Neuronal stem cell (in vitro differentiated cells): ENCODE measurements at regions not wholly inside any gene's neighbourhood (a gene's known extent, or its start where the extent isn't known, plus 50 kb on each side); places are given as distances from the start of the nearest gene placed in this dataset.

Source experiments
- DNase-seq: peaks from one replicate; pipeline ENCODE4 v3.0.0-alpha.2; 2013; ENCODE audit warnings: low spot score
- H2AFZ ChIP-seq: one replicate; pipeline ENCODE4 v1.6.1; 2013; ENCODE audit warnings: mild to moderate bottlenecking, low read length, inconsistent platforms
- H2AK5ac ChIP-seq: 2 replicates; pipeline ENCODE4 v1.6.1; 2013; ENCODE audit warnings: low read depth, mild to moderate bottlenecking, inconsistent platforms, low read length, moderate library complexity, mixed read lengths
- H2BK120ac ChIP-seq: 2 replicates; pipeline ENCODE4 v1.6.1; 2013; ENCODE audit warnings: low read depth, mild to moderate bottlenecking, inconsistent platforms, low read length, moderate library complexity, mixed read lengths
- H2BK12ac ChIP-seq: one replicate; pipeline ENCODE4 v1.6.1; 2013; ENCODE audit warnings: low read length, inconsistent platforms
- H2BK15ac ChIP-seq: 2 replicates; pipeline ENCODE4 v1.6.1; 2013; ENCODE audit warnings: mild to moderate bottlenecking, low read length, inconsistent platforms, mixed read lengths
- H2BK5ac ChIP-seq: one replicate; pipeline ENCODE4 v1.6.1; 2013; ENCODE audit warnings: inconsistent platforms, mild to moderate bottlenecking, low read length, moderate library complexity
- H3K14ac ChIP-seq: one replicate; pipeline ENCODE4 v1.6.1; 2013; ENCODE audit warnings: low read length, inconsistent platforms
- H3K18ac ChIP-seq: 2 replicates; pipeline ENCODE4 v1.6.1; 2013; ENCODE audit warnings: low read length, inconsistent platforms
- H3K23ac ChIP-seq: 2 replicates; pipeline ENCODE4 v1.6.1; 2013; ENCODE audit warnings: low read depth, mild to moderate bottlenecking, mixed read lengths, low read length, inconsistent platforms; ENCODE audit not compliant: poor library complexity
- H3K27ac ChIP-seq: replicated peaks from 3 replicates; pipeline ENCODE4 v1.5.1; 2013; ENCODE audit warnings: low read length, inconsistent platforms
- H3K27me3 ChIP-seq, 3 experiments: 2 replicates each; pipeline ENCODE4 v1.6.1; 2013; ENCODE audit warnings: low read length in 3 of 3, mild to moderate bottlenecking in 2 of 3, inconsistent platforms in 1 of 3, low read depth in 1 of 3, mixed read lengths in 1 of 3, moderate library complexity in 1 of 3; ENCODE audit not compliant: control insufficient read depth in 3 of 3, insufficient read depth in 3 of 3
- H3K36me3 ChIP-seq, 2 donors: replicated peaks in 1 of 2; 2 replicates each; pipeline ENCODE4 v1.6.1; 2013; ENCODE audit warnings: low read length in 2 of 2; ENCODE audit not compliant: control insufficient read depth in 2 of 2, insufficient read depth in 2 of 2
- H3K4ac ChIP-seq: 2 replicates; pipeline ENCODE4 v1.6.1; 2013; ENCODE audit warnings: inconsistent platforms, mild to moderate bottlenecking, low read length, moderate library complexity
- H3K4me1 ChIP-seq, 2 donors: 1 replicate in 1 of 2; 2 replicates in 1 of 2; pipeline ENCODE4 v1.6.1; 2013; ENCODE audit warnings: low read length in 2 of 2, low read depth in 1 of 2; ENCODE audit not compliant: control insufficient read depth in 2 of 2, insufficient read depth in 1 of 2
- H3K4me2 ChIP-seq: one replicate; pipeline ENCODE4 v1.6.1; 2013; ENCODE audit warnings: mild to moderate bottlenecking, low read length, inconsistent platforms; ENCODE audit not compliant: insufficient read depth, poor library complexity, severe bottlenecking
- H3K4me3 ChIP-seq, 2 donors: 2 replicates each; pipeline ENCODE4 v1.5.1; 2013; ENCODE audit warnings: low read length in 2 of 2, mild to moderate bottlenecking in 2 of 2, inconsistent platforms in 1 of 2, moderate library complexity in 1 of 2
- H3K79me1 ChIP-seq: one replicate; pipeline ENCODE4 v1.6.1; 2013; ENCODE audit warnings: low read depth, mild to moderate bottlenecking, inconsistent platforms, low read length, moderate library complexity
- H3K9ac ChIP-seq: one replicate; pipeline ENCODE4 v1.6.1; 2013; ENCODE audit warnings: mild to moderate bottlenecking, low read depth, low read length, inconsistent platforms; ENCODE audit not compliant: poor library complexity
- H3K9me3 ChIP-seq, 2 donors: replicated peaks in 1 of 2; 2 replicates each; pipeline versions ENCODE3 to v1.6.1; 2013; ENCODE audit warnings: low read length in 2 of 2, mild to moderate bottlenecking in 2 of 2, inconsistent platforms in 1 of 2, low read depth in 1 of 2, mixed read lengths in 1 of 2, moderate library complexity in 1 of 2; ENCODE audit not compliant: control insufficient read depth in 2 of 2, insufficient read depth in 1 of 2
- H4K8ac ChIP-seq: one replicate; pipeline ENCODE4 v1.6.1; 2013; ENCODE audit warnings: low read depth, mild to moderate bottlenecking, inconsistent platforms, low read length, moderate library complexity
- H4K91ac ChIP-seq: one replicate; pipeline ENCODE4 v1.6.1; 2013; ENCODE audit warnings: low read length, low read depth, mild to moderate bottlenecking, inconsistent platforms; ENCODE audit not compliant: poor library complexity
- WGBS, 2 donors: extraction: QIAGEN DNeasy Blood & Tissue Kit; methylation state at CpG; one replicate each; pipeline ENCODE4 v1.1.7; 2013; ENCODE audit warnings: missing lambda C conversion rate in 2 of 2, mixed read lengths in 1 of 2; ENCODE audit not compliant: insufficient read length in 2 of 2, insufficient replicate concordance in 1 of 2; ENCODE audit errors: extremely low coverage in 2 of 2; 5-methylcytosine and 5-hydroxymethylcytosine counted together

DNA sequence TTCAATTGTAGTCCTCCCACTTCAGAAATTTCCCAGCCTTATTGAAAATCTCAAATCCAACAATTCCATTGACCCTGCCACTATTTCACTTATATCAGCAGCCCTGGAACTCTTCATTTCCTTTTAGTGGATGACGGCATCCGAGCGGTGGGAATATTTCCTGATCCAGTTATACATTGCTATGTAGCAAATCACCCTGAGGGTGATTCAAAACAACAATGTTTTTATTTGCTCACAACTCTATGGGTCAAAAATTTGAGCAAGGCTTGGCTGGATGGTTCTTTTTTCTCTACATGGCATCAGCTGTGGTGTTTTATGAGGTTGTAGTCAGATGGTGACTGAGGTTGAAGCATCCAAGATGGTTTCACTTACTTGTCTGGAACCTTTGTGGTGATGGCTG, 70.5 kb downstream of the CHST2 start:
- H3K18ac ChIP-seq = no peak overlapping the region
- H3K27ac ChIP-seq = no peak overlapping the region
- no peak for DNase-seq
- H3K36me3 ChIP-seq = no peaks in the 10 kb centered on the region
- no peak overlapping the region for H2BK120ac ChIP-seq
- peaks cover 0 to 5% of the 10 kb centered on the region in 2 donors for H3K9me3 ChIP-seq
- no peaks in the 10 kb centered on the region for H3K79me1 ChIP-seq
- H3K14ac ChIP-seq = no peak overlapping the region
- no CpG with 5 or more reads among the region's 3 CpGs for WGBS, 2 donors
- H3K4me1 ChIP-seq = no peaks in the 10 kb centered on the region
- H3K4ac ChIP-seq = no peak overlapping the region
- no peak overlapping the region for H3K4me2 ChIP-seq
- no peak overlapping the region for H2AFZ ChIP-seq
- H2AK5ac ChIP-seq = no peak overlapping the region
- H4K8ac ChIP-seq = no peak overlapping the region
- no peaks in the 10 kb centered on the region for H3K27me3 ChIP-seq
- no peak overlapping the region for H2BK5ac ChIP-seq
- no peak overlapping the region for H2BK12ac ChIP-seq
- no peak overlapping the region for H2BK15ac ChIP-seq
- no peak overlapping the region for H3K4me3 ChIP-seq
- H3K9ac ChIP-seq = no peak overlapping the region
- H3K23ac ChIP-seq = no peak overlapping the region
- no peak overlapping the region for H4K91ac ChIP-seq

DNA sequence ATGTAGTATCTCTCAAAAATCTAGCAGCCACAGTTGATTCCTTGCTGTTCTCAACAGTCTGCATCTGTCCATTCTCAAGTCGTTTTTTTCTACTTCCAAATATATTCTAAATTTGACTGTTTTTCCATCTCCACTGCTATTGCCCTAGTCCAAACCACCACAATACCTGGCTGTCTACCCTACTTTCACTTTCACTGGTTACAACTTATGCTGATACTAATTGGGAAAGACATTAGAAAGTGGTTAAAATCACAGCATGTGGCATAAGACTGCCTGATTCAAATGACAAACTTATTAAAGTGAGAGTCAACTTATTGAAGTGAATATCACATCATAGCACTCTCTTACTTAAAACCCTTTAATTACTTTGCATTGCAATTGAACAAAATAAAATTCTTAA, 72.6 kb downstream of the CHST2 start:
- Histone ChIP-seq H2BK5ac (no peak overlapping the region), H2AK5ac (no peak overlapping the region), H3K9ac (no peak overlapping the region), H3K4me3 (no peak overlapping the region), H3K14ac (no peak overlapping the region), H3K36me3 (no peaks in the 10 kb centered on the region), H3K27ac (no peak overlapping the region), H3K4ac (no peak overlapping the region), H2AFZ (no peak overlapping the region), H3K79me1 (no peaks in the 10 kb centered on the region), H3K18ac (no peak overlapping the region), H2BK120ac (no peak overlapping the region), H3K9me3 (peaks cover 1 to 5% of the 10 kb centered on the region in 2 donors), H3K4me2 (no peak overlapping the region), H3K4me1 (no peaks in the 10 kb centered on the region), H2BK15ac (no peak overlapping the region), H2BK12ac (no peak overlapping the region), H4K8ac (no peak overlapping the region), H3K23ac (no peak overlapping the region), H4K91ac (no peak overlapping the region), H3K27me3 (no peaks in the 10 kb centered on the region)
- no CpG with 5 or more reads among the region's 1 CpG for WGBS, 2 donors
- no peak for DNase-seq

- H2AFZ ChIP-seq = peak overlapping the region; percentile 66
- H2BK15ac ChIP-seq = no peak overlapping the region
- no peak overlapping the region for H2BK5ac ChIP-seq
- no peak overlapping the region for H3K14ac ChIP-seq
- peaks cover 8 to 27% of the 10 kb centered on the region in 2 donors for H3K4me1 ChIP-seq
- H3K4me3 ChIP-seq = no peak overlapping the region
- no peaks in the 10 kb centered on the region for H3K27me3 ChIP-seq
- H4K91ac ChIP-seq = no peak overlapping the region
- no CpG with 5 or more reads among the region's 12 CpGs for WGBS, 2 donors
- DNase-seq = no peak
- no peaks in the 10 kb centered on the region for H3K79me1 ChIP-seq
- no peak overlapping the region for H4K8ac ChIP-seq
- H3K4me2 ChIP-seq = no peak overlapping the region
- no peak overlapping the region for H3K9ac ChIP-seq
- H2BK12ac ChIP-seq = no peak overlapping the region
- H2BK120ac ChIP-seq = no peak overlapping the region
- peaks cover 0 to 1% of the 10 kb centered on the region in 2 donors for H3K9me3 ChIP-seq
- H2AK5ac ChIP-seq = no peak overlapping the region
- no peak overlapping the region for H3K27ac ChIP-seq
- no peak overlapping the region for H3K18ac ChIP-seq
- H3K36me3 ChIP-seq = no peaks in the 10 kb centered on the region
- H3K23ac ChIP-seq = no peak overlapping the region
- no peak overlapping the region for H3K4ac ChIP-seq
Measured at GRCh38 chr3:143200001-143200924, 80.7 kb downstream of the CHST2 start.

GRCh38 chr3:143201045-143201444, 81.5 kb downstream of the CHST2 start:
- no CpG with 5 or more reads among the region's 3 CpGs for WGBS, 2 donors
- Histone ChIP-seq H3K23ac (no peak overlapping the region), H2BK12ac (no peak overlapping the region), H3K9ac (no peak overlapping the region), H3K9me3 (peaks cover 1 to 7% of the 10 kb centered on the region in 2 donors), H2AK5ac (no peak overlapping the region), H3K27ac (no peak overlapping the region), H2BK5ac (no peak overlapping the region), H4K8ac (no peak overlapping the region), H3K18ac (no peak overlapping the region), H2AFZ (no peak overlapping the region), H3K27me3 (no peaks in the 10 kb centered on the region), H3K4ac (no peak overlapping the region), H4K91ac (no peak overlapping the region), H3K4me1 (peaks cover 8 to 32% of the 10 kb centered on the region in 2 donors), H3K4me3 (no peak overlapping the region), H2BK15ac (no peak overlapping the region), H3K14ac (no peak overlapping the region), H3K4me2 (no peak overlapping the region), H3K36me3 (no peaks in the 10 kb centered on the region), H3K79me1 (no peaks in the 10 kb centered on the region), H2BK120ac (no peak overlapping the region)
- no peak for DNase-seq
